ENCODE measurements at regions not wholly inside any gene's neighbourhood (a gene's known extent, or its start where the extent isn't known, plus 50 kb on each side); places are given as distances from the start of the nearest gene placed in this dataset.
"Not testable (repeated sequence)": the region's sequence is repeated elsewhere in the genome, so short reads cannot be mapped to it uniquely, and the experiment has no call there.

GRCh38 chr20:50446351-50447101, 63.7 kb upstream of the PTPN1 start:
- H3K4me3 Mint-ChIP-seq: no peak overlapping the region
- H3K27me3 Mint-ChIP-seq: peaks cover 26% of the 10 kb centered on the region
- peaks cover 7 to 10% (median 9%) of the 10 kb centered on the region in 3 donors for H3K4me1 Mint-ChIP-seq
- peaks cover 0 to 5% (median 3%) of the 10 kb centered on the region in 3 donors for H3K9me3 Mint-ChIP-seq
- H3K36me3 Mint-ChIP-seq: peaks cover 3% of the 10 kb centered on the region
- peak overlapping the region in 1 of 3 donors; percentile 88 for H3K27ac Mint-ChIP-seq

- peaks cover 0 to 8% (median 3%) of the 10 kb centered on the region in 3 donors for H3K9me3 Mint-ChIP-seq
- peaks cover 30% of the 10 kb centered on the region for H3K27me3 Mint-ChIP-seq
- H3K4me1 Mint-ChIP-seq: peaks cover 7 to 12% (median 11%) of the 10 kb centered on the region in 3 donors
- peaks cover 3% of the 10 kb centered on the region for H3K36me3 Mint-ChIP-seq
- H3K4me3 Mint-ChIP-seq: peak overlapping the region in 1 of 4 donors; percentile 65
- peak overlapping the region in 1 of 3 donors; percentile 14 for H3K27ac Mint-ChIP-seq
Measured at GRCh38 chr20:50447102-50447804, 62.9 kb upstream of the PTPN1 start.

GRCh38 chr20:50447817-50448216, 62.4 kb upstream of the PTPN1 start:
- Mint-ChIP-seq H3K27me3 (peaks cover 30% of the 10 kb centered on the region), H3K9me3 (peaks cover 0 to 8% (median 3%) of the 10 kb centered on the region in 3 donors), H3K36me3 (peaks cover 3% of the 10 kb centered on the region), H3K27ac (no peak overlapping the region), H3K4me3 (no peak overlapping the region), H3K4me1 (peaks cover 7 to 12% (median 11%) of the 10 kb centered on the region in 3 donors)

GRCh38 chr20:50448625-50449403, 61.4 kb upstream of the PTPN1 start:
- not testable (repeated sequence) for H3K27ac Mint-ChIP-seq, H3K36me3 Mint-ChIP-seq, H3K4me3 Mint-ChIP-seq, H3K9me3 Mint-ChIP-seq
- H3K27me3 Mint-ChIP-seq: peaks cover 35% of the 10 kb centered on the region
- H3K4me1 Mint-ChIP-seq: peaks cover 7 to 12% (median 11%) of the 10 kb centered on the region in 3 donors

GRCh38 chr20:50449738-50450492, 60.3 kb upstream of the PTPN1 start:
- H3K36me3 Mint-ChIP-seq: peaks cover 3% of the 10 kb centered on the region
- peak overlapping the region in 1 of 4 donors; percentile 46 for H3K4me3 Mint-ChIP-seq
- peaks cover 38% of the 10 kb centered on the region for H3K27me3 Mint-ChIP-seq
- peaks cover 0 to 8% (median 3%) of the 10 kb centered on the region in 3 donors for H3K9me3 Mint-ChIP-seq
- no peak overlapping the region for H3K27ac Mint-ChIP-seq
- H3K4me1 Mint-ChIP-seq: peaks cover 7 to 12% (median 11%) of the 10 kb centered on the region in 3 donors

- Mint-ChIP-seq H3K36me3 (peaks cover 3% of the 10 kb centered on the region), H3K27me3 (peaks cover 38% of the 10 kb centered on the region), H3K27ac (no peak overlapping the region), H3K4me1 (peaks cover 7 to 12% (median 11%) of the 10 kb centered on the region in 3 donors), H3K9me3 (peaks cover 0 to 8% (median 3%) of the 10 kb centered on the region in 3 donors), H3K4me3 (peak overlapping the region in 1 of 4 donors; percentile 46)
Measured at GRCh38 chr20:50450493-50450826, 59.7 kb upstream of the PTPN1 start.

GRCh38 chr20:50450881-50451752, 59.1 kb upstream of the PTPN1 start:
- peaks cover 0 to 8% (median 3%) of the 10 kb centered on the region in 3 donors for H3K9me3 Mint-ChIP-seq
- peak overlapping the region in 2 of 4 donors; percentile 39 to 87 for H3K4me3 Mint-ChIP-seq
- H3K27ac Mint-ChIP-seq: no peak overlapping the region
- H3K4me1 Mint-ChIP-seq: peaks cover 7 to 12% (median 11%) of the 10 kb centered on the region in 3 donors
- H3K36me3 Mint-ChIP-seq: peaks cover 3% of the 10 kb centered on the region
- H3K27me3 Mint-ChIP-seq: peaks cover 40% of the 10 kb centered on the region

- H3K27ac Mint-ChIP-seq: not testable (repeated sequence)
- peak overlapping the region in 1 of 4 donors; percentile 55 for H3K4me3 Mint-ChIP-seq
Measured at GRCh38 chr20:50451792-50452425, 58.3 kb upstream of the PTPN1 start.

GRCh38 chr20:50453533-50454244, 56.5 kb upstream of the PTPN1 start:
- Mint-ChIP-seq H3K27ac (no peak overlapping the region), H3K4me3 (no peak overlapping the region), H3K36me3 (peaks cover 1% of the 10 kb centered on the region), H3K27me3 (peaks cover 44% of the 10 kb centered on the region), H3K9me3 (peaks cover 0 to 3% (median 0%) of the 10 kb centered on the region in 3 donors), H3K4me1 (peaks cover 7 to 12% (median 11%) of the 10 kb centered on the region in 3 donors)

More at GRCh38 chr20:50451792-50452425, 58.3 kb upstream of the PTPN1 start:
- not testable (repeated sequence) for H3K9me3 Mint-ChIP-seq, H3K36me3 Mint-ChIP-seq
- Mint-ChIP-seq H3K27me3 (peaks cover 42% of the 10 kb centered on the region), H3K4me1 (peaks cover 7 to 12% (median 11%) of the 10 kb centered on the region in 3 donors)

- H3K4me1 Mint-ChIP-seq: peaks cover 7 to 12% (median 11%) of the 10 kb centered on the region in 3 donors
- H3K4me3 Mint-ChIP-seq, H3K9me3 Mint-ChIP-seq, H3K27ac Mint-ChIP-seq, H3K36me3 Mint-ChIP-seq: not testable (repeated sequence)
- peaks cover 35% of the 10 kb centered on the region for H3K27me3 Mint-ChIP-seq
Measured at GRCh38 chr20:50455245-50455644, 54.9 kb upstream of the PTPN1 start.

GRCh38 chr20:50455656-50456451, 54.3 kb upstream of the PTPN1 start:
- peak overlapping the region in 1 of 4 donors; percentile 71 for H3K4me3 Mint-ChIP-seq
- no peak overlapping the region for H3K27ac Mint-ChIP-seq
- peaks cover 6 to 10% (median 7%) of the 10 kb centered on the region in 3 donors for H3K4me1 Mint-ChIP-seq
- peaks cover 29% of the 10 kb centered on the region for H3K27me3 Mint-ChIP-seq
- H3K9me3 Mint-ChIP-seq: peaks cover 0 to 3% (median 0%) of the 10 kb centered on the region in 3 donors
- no peaks in the 10 kb centered on the region for H3K36me3 Mint-ChIP-seq

Measured in IgD-negative memory B cell (primary cell).